Naive thymus-derived CD8-positive, alpha-beta T cell (primary cell): ENCODE measurements at regions not wholly inside any gene's neighbourhood (a gene's known extent, or its start where the extent isn't known, plus 50 kb on each side); places are given as distances from the start of the nearest gene placed in this dataset.
"Not testable (repeated sequence)": the region's sequence is repeated elsewhere in the genome, so short reads cannot be mapped to it uniquely, and the experiment has no call there.

Experiments
- ATAC-seq, 2 donors: fragments of 150-1000 bp; cut with Tn5 transposase in 1 of 2; sonication (Bioruptor Pico), chemical (Tn5 transposase) in 1 of 2; 1 replicate in 1 of 2; 2 replicates in 1 of 2; pipeline ENCODE4 v1.10.0; 2021; ENCODE audit warnings: mild to moderate bottlenecking in 2 of 2, moderate library complexity in 2 of 2
- POLR2A ChIA-PET: fragments of 350-600 bp; sonication (Branson Sonifier 250); formaldehyde crosslinking; loops from one replicate; lab custom pipeline; 2021; ENCODE audit warnings: antibody characterized with exemption; lab: Charles Lee
- DNase-seq, 10 donors: peaks; one replicate each; pipeline versions ENCODE4 v3.0.0 to v3.0.0-alpha.2; 2020 to 2022
- H3K27ac Mint-ChIP-seq, 10 donors: one replicate each; pipeline ENCODE4 v1.8.0; 2020 to 2022; ENCODE audit warnings: mild to moderate bottlenecking in 10 of 10, mixed read lengths in 10 of 10, moderate library complexity in 4 of 10, inconsistent platforms in 1 of 10
- H3K27me3 Mint-ChIP-seq, 5 donors: one replicate each; pipeline ENCODE4 v1.8.0; 2021 to 2022; ENCODE audit warnings: mixed read lengths in 5 of 5
- H3K36me3 Mint-ChIP-seq, 3 donors: one replicate each; pipeline ENCODE4 v1.8.0; 2020 to 2022; ENCODE audit warnings: mixed read lengths in 3 of 3, mild to moderate bottlenecking in 2 of 3, inconsistent platforms in 1 of 3
- H3K4me1 Mint-ChIP-seq, 4 donors: one replicate each; pipeline ENCODE4 v1.8.0; 2021 to 2022; ENCODE audit warnings: mixed read lengths in 4 of 4
- H3K4me3 Mint-ChIP-seq, 10 donors: one replicate each; pipeline ENCODE4 v1.8.0; 2020 to 2022; ENCODE audit warnings: mild to moderate bottlenecking in 10 of 10, mixed read lengths in 10 of 10, moderate library complexity in 6 of 10, inconsistent platforms in 1 of 10
- H3K9me3 Mint-ChIP-seq, 9 donors: one replicate each; pipeline ENCODE4 v1.8.0; 2020 to 2022; ENCODE audit warnings: mixed read lengths in 9 of 9, mild to moderate bottlenecking in 3 of 9, inconsistent platforms in 1 of 9, moderate library complexity in 1 of 9

DNA sequence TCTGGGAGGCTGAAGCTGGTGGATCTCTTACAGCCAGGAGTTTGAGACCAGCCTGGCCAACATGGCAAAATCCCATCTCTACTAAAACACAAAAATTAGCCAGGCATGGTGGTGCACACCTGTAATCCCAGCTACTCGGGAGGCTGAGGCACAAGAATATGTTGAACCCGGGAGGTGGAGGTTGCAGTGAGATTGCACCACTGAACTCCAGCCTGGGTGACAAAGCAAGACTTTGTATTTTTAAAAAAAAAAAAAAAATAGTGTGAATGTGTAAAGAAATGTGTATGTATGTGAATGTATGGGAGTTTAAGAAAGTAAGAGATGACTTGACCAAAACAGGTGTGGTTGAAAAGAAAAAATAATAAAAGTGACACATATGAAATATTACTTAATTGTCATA is 167.7 kb upstream of the TEX13C start:
- Mint-ChIP-seq H3K9me3 (no peaks in the 10 kb centered on the region), H3K27ac (no peak overlapping the region), H3K4me3 (no peak overlapping the region), H3K27me3 (peaks cover 0 to 3% (median 0%) of the 10 kb centered on the region in 5 donors), H3K36me3 (no peaks in the 10 kb centered on the region), H3K4me1 (no peaks in the 10 kb centered on the region)
- POLR2A ChIA-PET, result no interaction called here
- DNase-seq (no peak), ATAC-seq (no peak)

GRCh38 chrX:125153621-125154020 is 166.1 kb upstream of the TEX13C start:
- peaks cover 0 to 3% (median 0%) of the 10 kb centered on the region in 5 donors for H3K27me3 Mint-ChIP-seq
- no peaks in the 10 kb centered on the region for H3K36me3 Mint-ChIP-seq
- H3K9me3 Mint-ChIP-seq, result no peaks in the 10 kb centered on the region
- H3K27ac Mint-ChIP-seq, result no peak overlapping the region
- H3K4me1 Mint-ChIP-seq, result no peaks in the 10 kb centered on the region
- H3K4me3 Mint-ChIP-seq, result no peak overlapping the region
- ATAC-seq, result no peak
- DNase-seq, result no peak
- POLR2A ChIA-PET, result no interaction called here

DNA sequence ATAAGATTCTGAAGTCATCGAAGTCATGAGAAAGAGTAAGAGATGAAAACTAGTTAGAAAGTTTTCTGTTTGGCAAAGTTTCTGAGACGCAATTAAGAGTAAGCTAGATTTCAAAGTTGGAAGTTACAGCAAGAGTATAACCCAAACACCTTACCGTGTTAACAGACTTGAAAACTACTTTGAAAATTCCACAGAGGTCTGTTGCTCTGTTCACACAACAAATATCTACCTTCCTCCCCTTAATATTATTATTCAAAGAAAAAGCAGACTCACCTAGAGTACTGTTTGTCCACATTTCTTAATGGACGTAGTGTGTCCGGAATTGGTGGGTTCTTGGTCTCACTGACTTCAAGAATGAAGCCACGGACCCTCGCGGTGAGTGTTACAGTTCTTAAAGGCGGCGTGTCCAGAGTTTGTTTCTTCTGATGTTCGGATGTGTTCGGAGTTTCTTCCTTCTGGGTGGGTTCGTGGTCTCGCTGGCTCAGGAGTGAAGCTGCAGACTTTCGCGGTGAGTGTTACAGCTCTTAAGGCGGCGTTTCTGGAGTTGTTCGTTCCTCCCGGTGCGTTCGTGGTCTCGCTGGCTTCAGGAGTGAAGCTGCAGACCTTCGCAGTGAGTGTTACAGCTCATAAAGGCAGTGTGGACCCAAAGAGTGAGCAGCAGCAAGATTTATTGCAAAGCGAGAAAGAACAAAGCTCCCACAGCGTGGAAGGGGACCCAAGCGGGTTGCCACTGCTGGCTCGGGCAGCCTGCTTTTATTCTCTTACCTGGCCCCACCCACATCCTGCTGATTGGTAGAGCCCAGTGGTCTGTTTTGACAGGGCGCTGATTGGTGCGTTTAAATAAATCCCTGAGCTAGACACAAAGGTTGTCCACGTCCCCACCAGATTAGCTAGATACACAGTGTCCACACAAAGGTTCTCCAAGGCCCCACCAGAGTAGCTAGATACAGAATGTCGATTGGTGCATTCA is 165.1 kb upstream of the TEX13C start:
- H3K27ac Mint-ChIP-seq, result not testable (repeated sequence)

DNA sequence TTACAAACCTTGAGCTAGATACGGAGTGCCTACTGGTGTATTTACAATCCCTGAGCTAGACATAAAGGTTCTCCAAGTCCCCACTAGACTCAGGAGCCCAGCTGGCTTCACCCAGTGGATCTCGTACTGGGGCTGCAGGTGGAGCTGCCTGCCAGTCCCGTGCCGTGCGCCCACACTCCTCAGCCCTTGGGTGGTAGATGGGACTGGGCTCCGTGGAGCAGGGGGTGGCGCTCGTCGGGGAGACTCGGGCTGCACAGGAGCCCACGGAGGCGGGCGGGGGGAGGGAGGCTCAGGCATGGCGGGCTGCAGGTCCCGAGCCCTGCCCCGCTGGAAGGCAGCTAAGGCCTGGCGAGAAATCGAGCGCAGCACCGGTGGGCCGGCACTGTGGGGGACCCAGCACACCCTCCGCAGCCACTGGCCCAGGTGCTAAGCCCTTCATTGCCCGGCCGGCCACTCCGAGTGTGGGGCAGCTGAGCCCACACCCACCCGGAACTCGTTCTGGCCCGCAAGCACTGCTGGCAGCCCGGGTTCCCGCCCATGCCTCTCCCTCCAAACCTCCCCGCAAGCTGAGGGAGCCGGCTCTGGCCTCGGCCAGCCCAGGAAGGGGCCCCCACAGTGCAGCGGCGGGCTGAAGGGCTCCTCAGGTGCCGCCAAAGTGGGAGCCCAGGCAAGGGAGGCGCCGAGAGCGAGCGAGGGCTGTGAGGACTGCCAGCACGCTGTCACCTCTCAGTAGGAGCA is 164.2 kb upstream of the TEX13C start:
- ATAC-seq, POLR2A ChIA-PET, H3K9me3 Mint-ChIP-seq, H3K4me1 Mint-ChIP-seq, DNase-seq, H3K27ac Mint-ChIP-seq, H3K4me3 Mint-ChIP-seq, H3K36me3 Mint-ChIP-seq, H3K27me3 Mint-ChIP-seq: not testable (repeated sequence)

More for the DNA sequence above, 165.1 kb upstream of the TEX13C start:
- H3K27me3 Mint-ChIP-seq, ATAC-seq, H3K4me1 Mint-ChIP-seq, DNase-seq, POLR2A ChIA-PET, H3K36me3 Mint-ChIP-seq, H3K4me3 Mint-ChIP-seq, H3K9me3 Mint-ChIP-seq: not testable (repeated sequence)

DNA sequence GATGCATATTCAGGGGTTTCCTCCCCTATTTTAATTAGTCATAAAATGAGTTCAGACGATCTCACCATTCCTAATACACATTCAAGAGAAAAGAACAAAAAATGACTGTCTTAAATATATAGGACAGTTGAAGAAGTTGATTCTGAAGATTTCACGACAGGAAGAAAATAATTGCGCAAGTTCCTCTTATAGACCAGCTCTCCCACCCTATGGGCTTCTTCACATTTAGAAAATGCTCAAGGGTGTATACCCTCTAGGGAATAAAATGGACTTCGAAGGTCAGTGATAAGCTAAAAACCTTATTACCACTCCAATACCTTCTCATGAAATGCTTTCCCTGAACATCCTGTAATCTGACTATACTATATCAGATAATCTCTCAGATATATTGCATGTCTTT is 149.2 kb upstream of the TEX13C start:
- ATAC-seq, result no peak
- Mint-ChIP-seq H3K4me1 (no peaks in the 10 kb centered on the region), H3K4me3 (no peak overlapping the region)

DNA sequence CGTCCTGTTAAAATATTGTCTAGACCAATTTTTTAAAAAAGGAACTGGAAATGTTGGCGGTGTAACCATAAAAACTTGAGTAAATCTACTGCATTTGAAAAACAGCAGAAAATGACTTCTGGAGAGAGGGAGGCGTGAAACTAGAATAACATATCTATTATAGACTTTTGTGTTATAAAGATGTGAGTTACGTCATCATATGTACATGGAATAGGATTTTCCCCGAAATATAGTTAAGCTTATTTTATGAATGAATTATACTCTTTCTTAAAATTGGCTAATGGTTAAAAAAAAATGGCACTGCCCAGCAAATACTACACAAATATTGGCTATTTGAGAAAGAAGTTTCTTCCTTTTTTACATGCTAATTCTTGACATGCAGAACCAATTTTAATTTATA is 147.1 kb upstream of the TEX13C start:
- H3K9me3 Mint-ChIP-seq, result no peaks in the 10 kb centered on the region
- H3K4me1 Mint-ChIP-seq, result no peaks in the 10 kb centered on the region
- no peaks in the 10 kb centered on the region for H3K36me3 Mint-ChIP-seq
- ATAC-seq (no peak), DNase-seq (no peak)
- no peaks in the 10 kb centered on the region for H3K27me3 Mint-ChIP-seq
- H3K4me3 Mint-ChIP-seq, result no peak overlapping the region
- POLR2A ChIA-PET, result no interaction called here
- H3K27ac Mint-ChIP-seq, result no peak overlapping the region

More for the DNA sequence above, 149.2 kb upstream of the TEX13C start:
- POLR2A ChIA-PET, result no interaction called here
- Mint-ChIP-seq H3K36me3 (no peaks in the 10 kb centered on the region), H3K27ac (no peak overlapping the region), H3K9me3 (no peaks in the 10 kb centered on the region), H3K27me3 (no peaks in the 10 kb centered on the region)
- DNase-seq, result no peak

- H3K27ac Mint-ChIP-seq, result no peak overlapping the region
- H3K4me1 Mint-ChIP-seq, result no peaks in the 10 kb centered on the region
- peaks cover 0 to 5% (median 0%) of the 10 kb centered on the region in 5 donors for H3K27me3 Mint-ChIP-seq
- ATAC-seq (no peak), DNase-seq (no peak)
- H3K9me3 Mint-ChIP-seq, result no peaks in the 10 kb centered on the region
- no peak overlapping the region for H3K4me3 Mint-ChIP-seq
- POLR2A ChIA-PET, result no interaction called here
- no peaks in the 10 kb centered on the region for H3K36me3 Mint-ChIP-seq
Measured at GRCh38 chrX:125175991-125176584, 143.6 kb upstream of the TEX13C start.

DNA sequence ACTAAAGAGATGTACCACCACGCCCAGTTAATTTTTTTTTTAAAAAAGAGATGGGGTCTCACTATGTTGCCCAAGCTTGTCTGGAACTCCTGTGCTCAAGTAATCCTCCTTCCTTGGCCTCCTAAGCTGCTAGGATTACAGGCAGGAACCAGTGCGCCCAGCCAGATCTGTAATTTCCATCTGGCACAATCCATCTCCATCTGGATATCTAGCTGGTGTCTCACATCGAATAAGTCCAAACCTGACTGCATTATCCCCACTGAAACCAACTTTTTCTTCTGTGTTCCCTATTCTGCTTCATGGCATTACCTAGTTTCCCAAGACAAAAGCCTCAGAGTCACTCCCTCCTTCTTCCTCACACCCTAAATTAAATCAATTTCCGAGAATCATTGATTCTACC is 125.8 kb upstream of the TEX13C start:
- no peaks in the 10 kb centered on the region for H3K4me1 Mint-ChIP-seq
- no peaks in the 10 kb centered on the region for H3K9me3 Mint-ChIP-seq
- POLR2A ChIA-PET, result no interaction called here
- no peak overlapping the region for H3K27ac Mint-ChIP-seq
- H3K27me3 Mint-ChIP-seq, result peaks cover 7 to 27% (median 10%) of the 10 kb centered on the region in 5 donors
- H3K36me3 Mint-ChIP-seq, result no peaks in the 10 kb centered on the region
- no peak overlapping the region for H3K4me3 Mint-ChIP-seq
- DNase-seq (no peak), ATAC-seq (no peak)

GRCh38 chrX:125198546-125198945 is 121.1 kb upstream of the TEX13C start:
- peaks cover 15 to 47% (median 22%) of the 10 kb centered on the region in 5 donors for H3K27me3 Mint-ChIP-seq
- ATAC-seq, result no peak

GRCh38 chrX:125202591-125203248 is 117.0 kb upstream of the TEX13C start:
- no peaks in the 10 kb centered on the region for H3K9me3 Mint-ChIP-seq
- ATAC-seq (no peak), DNase-seq (no peak)
- H3K27ac Mint-ChIP-seq, result no peak overlapping the region
- H3K27me3 Mint-ChIP-seq, result peaks cover 19 to 38% (median 32%) of the 10 kb centered on the region in 5 donors
- peak overlapping the region in 9 of 10 donors; percentile 18 to 89 (median 65) for H3K4me3 Mint-ChIP-seq
- no peaks in the 10 kb centered on the region for H3K36me3 Mint-ChIP-seq
- peaks cover 7 to 28% (median 20%) of the 10 kb centered on the region in 4 donors for H3K4me1 Mint-ChIP-seq
- POLR2A ChIA-PET, result no interaction called here

More at GRCh38 chrX:125198546-125198945, 121.1 kb upstream of the TEX13C start:
- POLR2A ChIA-PET, result no interaction called here
- no peak for DNase-seq
- H3K9me3 Mint-ChIP-seq, result no peaks in the 10 kb centered on the region
- no peak overlapping the region for H3K27ac Mint-ChIP-seq
- H3K36me3 Mint-ChIP-seq, result no peaks in the 10 kb centered on the region
- H3K4me1 Mint-ChIP-seq, result peaks cover 2 to 13% (median 9%) of the 10 kb centered on the region in 4 donors
- no peak overlapping the region for H3K4me3 Mint-ChIP-seq

- Mint-ChIP-seq H3K36me3 (no peaks in the 10 kb centered on the region), H3K4me3 (peak overlapping the region; percentile 54 to 89 (median 67)), H3K27me3 (peaks cover 20 to 38% (median 32%) of the 10 kb centered on the region in 5 donors), H3K9me3 (no peaks in the 10 kb centered on the region), H3K27ac (no peak overlapping the region), H3K4me1 (peaks cover 7 to 28% (median 20%) of the 10 kb centered on the region in 4 donors)
- DNase-seq (no peak), ATAC-seq (no peak)
- POLR2A ChIA-PET, result no interaction called here
Measured at GRCh38 chrX:125203365-125203736, 116.3 kb upstream of the TEX13C start.

GRCh38 chrX:125203737-125204578 is 115.7 kb upstream of the TEX13C start:
- peaks cover 21 to 38% (median 32%) of the 10 kb centered on the region in 5 donors for H3K27me3 Mint-ChIP-seq

More at GRCh38 chrX:125203737-125204578, 115.7 kb upstream of the TEX13C start:
- peaks cover 7 to 28% (median 20%) of the 10 kb centered on the region in 4 donors for H3K4me1 Mint-ChIP-seq
- peak overlapping the region; percentile 53 to 89 (median 77) for H3K4me3 Mint-ChIP-seq
- no peaks in the 10 kb centered on the region for H3K9me3 Mint-ChIP-seq
- POLR2A ChIA-PET, result no interaction called here
- no peak overlapping the region for H3K27ac Mint-ChIP-seq
- no peaks in the 10 kb centered on the region for H3K36me3 Mint-ChIP-seq
- ATAC-seq (peak in 1 of 2 donors; percentile 43), DNase-seq (no peak)
